ENCODE measurements at regions not wholly inside any gene's neighbourhood (a gene's known extent, or its start where the extent isn't known, plus 50 kb on each side); places are given as distances from the start of the nearest gene placed in this dataset.
"Not testable (repeated sequence)": the region's sequence is repeated elsewhere in the genome, so short reads cannot be mapped to it uniquely, and the experiment has no call there.

DNA sequence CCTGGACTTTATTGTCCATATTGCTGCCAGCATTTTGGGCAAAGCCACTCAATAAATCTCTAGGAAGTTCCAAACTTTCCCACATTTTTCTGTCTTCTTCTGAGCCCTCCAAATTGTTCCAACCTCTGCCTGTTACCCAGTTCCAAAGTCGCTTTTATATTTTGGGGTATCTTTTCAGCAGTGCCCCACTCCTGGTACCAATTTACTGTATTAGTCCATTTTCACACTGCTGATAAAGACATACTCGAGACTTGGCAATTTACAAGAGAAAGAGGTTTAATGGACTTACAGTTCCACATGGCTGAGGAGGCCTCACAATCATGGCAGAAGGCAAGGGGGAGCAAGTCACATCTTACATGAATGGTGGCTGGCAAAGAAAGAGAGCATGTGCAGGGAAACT is 53.4 kb downstream of the AHSP start:
- not testable (repeated sequence) for DNase-seq

DNA sequence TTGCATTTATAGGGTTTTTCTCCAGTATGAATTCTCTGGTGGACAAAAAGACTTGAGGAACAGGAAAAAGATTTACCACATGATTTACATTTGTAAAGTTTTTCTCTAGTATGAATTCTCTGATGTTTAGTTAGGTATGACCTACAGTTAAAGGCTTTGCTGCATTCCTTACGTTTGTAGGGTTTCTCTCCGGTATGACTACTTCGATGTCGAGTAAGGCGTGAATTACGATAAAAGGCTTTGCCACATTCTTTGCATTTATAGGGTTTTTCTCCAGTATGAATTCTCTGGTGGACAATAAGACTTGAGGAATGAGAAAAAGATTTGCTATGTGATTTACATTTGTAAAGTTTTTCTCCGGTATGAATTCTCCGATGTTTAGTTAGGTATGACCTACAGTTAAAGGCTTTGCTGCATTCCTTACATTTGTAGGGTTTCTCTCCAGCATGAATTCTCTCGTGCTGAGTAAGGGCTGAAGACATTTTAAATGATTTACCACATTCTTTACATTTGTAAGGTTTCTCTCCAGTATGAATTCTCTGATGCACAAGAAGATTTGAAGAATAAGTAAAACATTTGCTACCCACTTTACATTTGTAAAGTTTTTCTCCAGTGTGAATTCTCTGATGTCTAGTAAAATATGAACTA is 74.2 kb downstream of the AHSP start:
- not testable (repeated sequence) for DNase-seq

DNA sequence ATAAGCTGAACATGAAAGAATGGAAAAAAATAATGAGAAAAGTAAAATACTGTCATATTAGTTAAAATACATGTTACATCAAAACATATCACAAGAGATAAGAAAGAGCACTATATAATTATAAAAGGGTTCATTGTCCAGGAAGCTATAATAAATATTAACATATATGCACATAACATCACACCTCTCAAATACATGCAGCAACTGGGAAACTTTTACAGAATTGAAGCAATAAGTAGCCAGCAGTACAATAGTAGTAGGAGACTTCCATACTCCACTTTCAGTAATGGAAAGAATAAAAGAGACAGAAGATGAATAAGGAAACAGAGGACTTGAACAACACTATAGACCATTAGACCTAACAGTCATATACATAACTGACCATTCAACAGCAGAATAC is 90.4 kb downstream of the AHSP start:
- DNase-seq: no peak

DNA sequence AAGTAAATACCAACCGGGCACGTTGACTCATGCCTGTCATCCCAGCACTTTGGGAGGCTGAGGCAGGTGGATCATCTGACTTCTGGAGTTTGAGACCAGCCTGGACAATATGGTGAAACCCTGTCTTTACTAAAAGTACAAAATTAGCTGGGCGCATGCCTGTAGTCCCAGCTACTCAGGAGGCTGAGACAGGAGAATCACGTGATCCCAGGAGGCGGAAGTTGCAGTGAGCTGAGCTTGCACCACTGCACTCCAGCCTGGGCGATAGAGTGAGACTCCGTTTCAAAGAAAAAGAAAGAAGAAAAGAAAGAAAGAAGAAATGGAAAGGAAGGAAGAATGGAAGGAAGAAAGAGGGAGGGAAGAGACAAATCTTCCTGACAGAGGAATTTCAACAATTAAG is 108.7 kb downstream of the AHSP start:
- DNase-seq: no peak

DNA sequence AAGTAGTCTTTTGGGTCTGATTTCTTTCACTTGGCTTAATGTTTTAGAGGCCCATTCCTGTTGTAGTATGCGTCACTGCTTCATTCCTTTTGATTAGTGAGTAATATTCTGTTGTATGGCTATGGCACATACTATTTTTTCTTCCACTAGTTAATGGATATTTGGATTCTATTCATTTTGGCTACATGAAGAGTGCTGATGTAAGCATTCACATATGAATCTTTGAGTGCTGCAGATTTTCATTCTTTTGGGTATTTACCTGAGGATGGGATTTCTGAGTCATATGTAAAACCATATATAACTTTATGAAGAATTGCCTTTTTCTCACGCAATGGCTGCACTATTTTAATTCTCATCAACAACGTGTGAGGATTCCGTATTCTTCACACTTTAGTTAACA is 113.6 kb downstream of the AHSP start:
- no peak for DNase-seq

DNA sequence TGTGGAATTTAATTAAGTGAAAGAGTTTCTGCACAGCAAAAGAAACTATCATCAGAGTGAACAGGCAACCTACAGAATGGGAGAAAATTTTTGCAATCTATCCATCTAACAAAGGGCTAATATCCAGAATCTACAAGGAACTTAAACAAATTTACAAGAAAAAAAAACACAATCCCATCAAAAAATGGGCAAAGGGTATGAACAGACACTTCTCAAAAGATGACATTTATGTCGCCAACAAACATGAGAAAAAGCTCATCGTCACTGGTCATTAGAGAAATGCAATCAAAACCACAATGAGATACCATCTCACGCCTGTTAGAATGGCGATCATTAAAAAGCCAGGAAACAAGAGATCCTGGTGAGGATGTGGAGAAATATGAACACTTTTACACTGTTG is 128.0 kb downstream of the AHSP start:
- DNase-seq: not testable (repeated sequence)

DNA sequence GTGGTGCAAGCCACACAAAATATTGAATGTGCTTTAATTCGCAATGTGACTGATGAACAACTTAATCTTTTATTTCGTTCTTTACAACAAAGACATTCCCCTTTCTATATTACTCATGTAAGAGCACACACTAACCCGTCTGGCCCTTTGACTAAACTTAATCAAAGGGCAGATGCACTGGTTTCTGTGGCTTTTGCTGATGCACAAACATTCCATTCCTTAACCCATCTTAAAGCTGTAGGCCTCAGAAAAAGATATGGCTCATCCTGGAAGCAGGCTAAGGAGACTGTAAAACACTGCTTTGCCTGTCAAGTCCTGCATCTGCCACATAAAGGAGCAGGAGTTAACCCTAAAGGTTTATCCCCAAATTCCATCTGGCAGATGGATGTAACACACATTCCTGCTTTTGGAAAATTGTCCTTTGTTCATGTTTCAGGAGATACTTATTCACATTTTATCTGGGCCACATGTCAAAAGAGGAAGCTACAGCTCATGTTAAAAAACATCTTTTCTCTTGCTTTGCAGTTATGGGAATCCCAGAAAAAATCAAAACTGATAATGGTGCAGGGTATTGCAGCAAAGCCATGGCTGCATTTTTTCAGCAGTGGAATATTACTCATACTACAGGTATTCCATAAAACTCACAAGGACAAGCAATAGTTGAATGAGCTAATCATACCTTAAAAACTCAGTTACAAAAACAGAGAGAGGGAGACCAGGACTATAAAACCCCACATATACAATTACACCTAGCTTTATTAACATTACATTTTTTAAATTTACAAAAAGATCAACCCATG is 137.2 kb downstream of the AHSP start:
- DNase-seq: no peak

DNA sequence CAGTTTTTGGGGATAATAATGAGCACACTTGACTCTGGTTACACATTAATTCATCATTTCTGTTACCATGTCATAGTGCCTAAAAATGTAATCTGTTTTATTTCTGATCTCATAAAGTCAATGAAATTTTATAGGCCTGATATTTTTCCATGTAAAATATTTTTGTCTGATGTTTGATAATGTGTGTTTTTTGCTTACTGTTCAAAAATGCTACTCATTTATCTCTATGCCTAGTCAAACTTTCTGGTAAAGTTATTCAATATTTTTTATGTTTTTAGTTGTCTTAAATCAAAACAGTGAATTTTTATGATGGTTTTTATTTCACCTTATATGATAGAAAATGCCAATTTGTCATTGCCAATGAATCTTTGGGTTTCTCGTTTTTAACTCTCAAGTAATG is 147.0 kb downstream of the AHSP start:
- DNase-seq: no peak

DNA sequence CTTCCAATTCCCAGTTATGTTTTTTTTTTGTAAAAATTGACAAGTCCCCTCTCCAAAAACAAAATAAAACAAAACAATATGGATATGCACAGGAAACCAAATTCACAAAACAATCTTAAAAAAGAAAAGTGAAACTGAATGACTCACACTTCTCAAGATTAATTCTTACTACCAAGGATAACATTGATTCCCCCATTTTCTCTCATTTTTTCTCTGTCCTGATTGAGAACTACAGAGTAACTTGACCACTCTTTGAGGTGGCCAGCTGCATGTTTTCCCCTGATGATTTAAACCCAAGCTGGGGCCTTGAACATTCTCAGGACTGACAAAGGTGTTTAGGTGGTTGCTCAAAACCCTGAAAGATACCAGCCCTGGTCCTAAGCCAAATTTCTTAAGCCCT is 149.0 kb downstream of the AHSP start:
- DNase-seq: no peak

DNA sequence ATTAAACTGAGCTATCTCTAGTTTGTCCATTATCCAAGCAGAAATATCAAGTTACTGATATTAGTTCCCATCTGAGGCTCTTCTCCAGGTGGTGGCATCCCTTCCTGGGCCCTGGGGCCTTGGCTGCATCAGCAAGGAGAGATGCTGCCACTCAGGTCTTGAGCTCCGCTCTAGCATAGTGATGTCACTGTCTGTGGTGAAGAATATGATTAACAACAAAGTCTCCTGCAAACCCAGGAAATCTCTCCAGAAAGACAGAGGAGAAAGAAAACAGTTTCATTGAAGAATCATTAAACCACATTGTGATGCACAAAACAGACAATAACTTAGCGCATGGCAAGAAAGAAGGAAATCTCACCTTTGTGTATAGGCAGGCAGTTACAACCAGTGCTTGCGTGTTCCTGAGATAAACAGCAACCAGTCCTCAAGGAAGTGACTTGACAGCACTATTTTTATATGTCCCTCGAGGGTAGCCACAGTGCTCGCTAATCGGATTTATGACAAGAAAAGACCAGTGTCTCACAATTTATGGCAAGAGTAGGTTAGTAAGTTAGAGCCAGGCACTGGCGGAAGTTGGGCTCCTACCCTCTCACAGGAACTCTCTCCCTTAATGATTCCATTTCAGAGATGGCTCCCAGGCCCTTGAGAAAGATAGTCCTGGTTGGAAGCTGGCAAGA is 151.1 kb downstream of the AHSP start:
- no peak for DNase-seq

DNA sequence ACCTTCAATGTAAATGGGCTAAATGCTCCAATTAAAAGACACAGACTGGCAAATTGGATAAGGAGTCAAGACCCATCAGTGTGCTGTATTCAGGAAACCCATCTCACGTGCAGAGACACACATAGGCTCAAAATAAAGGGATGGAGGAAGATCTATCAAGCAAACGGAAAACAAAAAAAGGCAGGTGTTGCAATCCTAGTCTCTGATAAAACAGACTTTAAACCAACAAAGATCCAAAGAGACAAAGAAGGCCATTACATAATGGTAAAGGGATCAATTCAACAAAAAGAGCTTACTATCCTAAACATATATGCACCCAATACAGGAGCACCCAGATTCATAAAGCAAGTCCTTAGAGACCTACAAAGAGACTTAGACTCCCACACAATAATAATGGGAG is 161.6 kb downstream of the AHSP start:
- not testable (repeated sequence) for DNase-seq

DNA sequence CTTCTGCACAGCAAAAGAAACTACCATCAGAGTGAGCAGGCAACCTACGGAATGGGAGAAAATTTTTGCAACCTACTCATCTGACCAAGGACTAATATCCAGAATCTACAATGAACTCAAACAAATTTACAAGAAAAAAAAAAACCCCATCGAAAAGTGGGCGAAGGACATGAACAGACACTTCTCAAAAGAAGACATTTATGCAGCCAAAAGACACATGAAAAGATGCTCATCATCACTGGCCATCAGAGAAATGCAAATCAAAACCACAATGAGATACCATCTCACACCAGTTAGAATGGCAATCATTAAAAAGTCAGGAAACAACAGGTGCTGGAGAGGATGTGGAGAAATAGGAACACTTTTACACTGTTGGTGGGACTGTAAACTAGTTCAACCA is 164.6 kb downstream of the AHSP start:
- DNase-seq: not testable (repeated sequence)

DNA sequence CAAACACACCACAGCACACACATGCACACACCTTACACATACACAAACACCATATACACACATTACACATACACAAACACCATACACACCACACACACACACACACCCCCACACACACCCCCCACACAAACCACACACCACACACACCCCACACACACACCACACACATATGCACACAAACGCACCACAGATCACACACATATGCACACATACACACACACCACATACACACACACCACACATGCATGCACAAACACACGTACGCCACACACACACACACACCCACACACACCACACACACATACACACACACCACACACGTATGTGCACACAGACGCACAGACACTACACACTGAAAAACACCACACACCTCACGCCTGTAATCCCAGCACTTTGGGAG is 166.0 kb downstream of the AHSP start:
- no peak for DNase-seq

DNA sequence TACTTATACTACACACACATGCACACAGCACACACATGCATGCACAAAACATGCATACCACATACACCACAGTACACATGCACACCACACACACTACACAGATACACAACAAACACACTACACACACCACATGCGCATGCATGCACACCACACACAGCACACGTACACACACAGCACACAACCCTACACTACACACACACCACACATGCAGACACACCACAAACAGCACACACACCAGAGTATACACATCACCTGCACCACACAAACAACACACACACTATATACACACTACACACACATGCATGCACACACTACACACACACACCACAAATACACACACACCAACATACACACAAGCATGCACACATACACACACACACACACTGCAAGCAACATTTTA is 166.8 kb downstream of the AHSP start:
- no peak for DNase-seq

DNA sequence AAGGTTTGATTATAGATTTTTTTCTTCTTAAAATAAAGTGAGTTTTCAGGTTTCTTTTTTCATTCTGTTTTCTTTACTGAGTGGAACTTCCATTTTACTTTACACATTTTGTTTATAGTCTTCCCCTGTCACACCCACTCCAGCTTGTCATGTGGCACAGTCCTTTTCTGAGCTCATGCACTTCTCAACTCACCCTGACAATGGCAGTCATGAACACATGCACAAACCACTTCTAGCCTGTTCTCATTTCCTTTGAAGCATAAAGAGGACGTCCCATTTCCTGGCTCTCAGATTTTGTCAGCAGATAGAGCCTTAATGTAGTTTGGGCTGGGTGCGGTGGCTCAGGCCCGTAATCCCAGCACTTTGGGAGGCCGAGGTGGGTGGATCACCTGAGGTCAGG is 168.0 kb downstream of the AHSP start:
- no peak for DNase-seq

DNA sequence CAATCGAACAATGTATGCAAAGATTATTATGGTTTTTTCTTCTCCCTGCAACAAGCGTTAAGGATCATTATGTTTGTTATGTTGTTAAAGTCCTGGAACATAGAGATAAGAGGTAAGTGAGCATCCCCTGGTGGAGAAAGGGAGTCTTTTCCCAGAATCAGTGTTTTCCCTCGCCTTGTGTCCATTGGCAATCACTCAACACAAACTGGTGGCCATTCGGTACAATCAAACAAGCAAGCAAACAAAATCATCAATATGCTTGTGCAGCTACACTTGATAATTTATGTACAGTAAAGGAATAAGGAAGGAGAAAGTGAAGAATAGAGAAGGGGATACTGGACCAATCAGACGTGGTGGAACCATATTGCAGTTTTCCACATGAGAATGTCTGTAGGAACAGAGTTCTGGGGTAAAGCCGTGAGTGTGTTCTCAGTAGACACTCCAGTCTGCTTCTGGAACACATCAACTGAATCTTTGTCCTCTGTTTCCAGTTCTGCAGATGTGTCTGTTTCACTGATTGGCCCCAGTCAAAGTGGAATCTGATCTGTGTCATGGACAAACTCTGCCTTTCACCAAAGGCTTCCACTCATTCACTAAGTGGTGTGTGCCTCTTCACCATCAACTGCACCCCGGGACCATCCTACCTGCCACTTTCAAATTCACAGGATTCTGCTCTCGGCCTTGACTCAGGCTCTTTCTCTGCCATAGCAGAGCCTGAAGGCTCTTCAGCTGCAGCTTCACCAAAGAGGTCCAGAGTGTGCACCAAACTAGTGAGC is 169.5 kb downstream of the AHSP start:
- DNase-seq: peak; percentile 27

DNA sequence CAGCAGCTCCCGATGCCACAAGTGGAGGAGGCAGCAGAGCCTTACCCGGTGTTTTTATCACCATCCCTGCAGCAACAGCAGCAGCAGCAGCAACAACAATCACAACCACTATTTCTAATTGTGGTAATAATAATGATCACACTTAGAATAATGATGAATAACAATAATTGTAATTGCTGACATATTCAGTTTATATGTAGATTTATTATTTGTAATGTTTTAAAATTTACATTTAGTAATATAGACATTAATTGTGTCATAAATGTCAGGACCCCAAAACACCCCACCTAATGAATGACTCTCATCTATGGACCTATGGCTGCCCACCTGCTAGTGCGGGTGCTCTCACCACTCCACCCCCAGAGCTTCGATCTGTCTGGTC is 170.0 kb downstream of the AHSP start:
- DNase-seq: no peak

DNA sequence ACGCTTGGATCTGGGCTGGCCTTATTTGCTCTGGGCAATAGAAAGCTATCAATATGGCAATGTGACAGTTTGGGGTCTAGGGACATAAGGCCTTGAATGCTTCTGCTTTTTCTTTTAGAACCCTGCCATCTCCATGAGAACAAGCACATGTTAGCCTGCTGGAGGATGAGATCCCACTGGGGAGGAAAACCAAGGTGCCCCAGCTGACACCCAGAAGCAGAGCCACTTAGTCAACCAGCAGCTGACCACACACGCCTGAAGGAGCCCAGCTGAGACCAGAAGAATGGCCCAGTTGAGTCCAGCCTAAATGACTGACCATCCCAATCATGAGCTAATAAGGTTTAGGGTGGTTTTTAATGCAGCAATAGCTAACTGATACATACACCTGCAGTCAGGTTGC is 171.2 kb downstream of the AHSP start:
- no peak for DNase-seq

DNA sequence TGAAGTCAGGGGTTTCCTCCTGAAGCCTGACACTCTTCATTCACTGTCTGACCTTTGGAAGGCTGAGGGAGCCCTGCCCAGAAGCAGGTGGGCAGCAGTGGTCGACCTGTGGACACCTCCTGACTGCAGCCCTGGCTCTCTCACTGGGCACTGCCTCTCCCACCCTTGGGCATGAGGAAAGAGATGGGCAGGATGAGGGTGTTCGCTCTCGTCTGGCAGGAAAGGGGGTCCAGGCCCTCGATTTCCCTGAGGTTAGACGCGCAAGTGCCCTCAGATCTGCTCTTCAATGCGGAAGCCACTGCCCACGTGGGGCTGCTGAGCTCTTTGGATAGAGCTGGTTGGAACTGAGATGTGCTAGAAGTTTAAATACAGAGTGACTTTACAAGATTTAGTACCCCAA is 171.9 kb downstream of the AHSP start:
- no peak for DNase-seq

DNA sequence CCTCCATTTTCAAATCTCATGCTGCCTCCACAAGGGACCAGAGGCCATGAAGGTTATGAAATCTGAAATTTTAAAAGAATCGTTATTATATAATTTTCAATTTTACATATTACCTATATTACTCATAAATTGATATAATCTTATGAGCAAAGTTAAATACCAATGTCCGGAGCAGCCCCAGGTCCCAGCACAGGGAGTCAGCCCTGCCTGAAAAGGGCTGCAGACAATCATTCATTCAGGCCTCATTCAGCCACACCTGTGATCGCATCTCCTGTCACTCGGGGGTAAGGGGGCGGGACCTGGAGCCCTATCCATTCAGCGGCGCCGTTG is 172.5 kb downstream of the AHSP start:
- DNase-seq: no peak

DNA sequence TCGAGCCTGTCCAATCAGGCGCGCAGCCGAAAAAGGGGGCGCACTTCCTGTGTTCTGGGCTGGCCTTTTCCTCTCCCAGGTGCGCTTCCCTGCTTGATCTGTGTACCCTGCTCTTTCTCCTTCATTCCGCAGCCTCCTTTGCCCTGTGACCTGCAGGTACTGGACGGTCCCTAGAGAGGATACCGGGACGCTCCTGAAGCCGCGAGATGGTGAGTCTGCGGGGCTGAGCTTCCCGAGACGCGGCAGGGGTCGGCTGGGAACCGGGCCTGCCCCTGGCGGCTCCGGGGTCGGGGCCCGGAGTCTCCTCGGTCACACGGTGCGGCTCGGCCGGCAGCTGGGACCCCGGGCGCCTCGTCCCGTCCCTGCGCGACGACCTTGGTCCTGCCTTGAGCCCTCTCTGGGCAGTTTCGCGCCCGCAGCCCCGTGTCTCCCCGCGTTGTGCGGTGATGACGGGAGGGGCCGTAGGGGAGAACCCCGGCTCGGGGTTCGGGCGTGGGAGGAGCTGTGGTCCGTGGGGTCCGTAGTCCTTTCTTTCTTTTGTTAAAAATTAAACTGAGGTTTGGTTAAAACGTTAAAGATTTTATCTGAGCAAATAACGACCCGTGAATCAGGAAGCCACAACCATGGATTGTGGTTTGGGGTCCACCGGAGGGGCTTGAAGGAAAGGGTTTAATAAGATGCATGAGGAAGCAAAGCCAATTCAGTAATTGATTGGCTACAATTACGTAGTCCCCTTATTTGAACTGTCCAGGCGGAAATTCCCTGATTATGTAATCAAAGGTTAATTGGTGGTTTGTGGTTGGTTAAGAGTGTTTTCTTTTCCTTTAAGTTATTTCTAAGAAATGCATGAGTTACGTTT is 172.8 kb upstream of the ZNF267 start:
- peak; percentile 65 for DNase-seq

DNA sequence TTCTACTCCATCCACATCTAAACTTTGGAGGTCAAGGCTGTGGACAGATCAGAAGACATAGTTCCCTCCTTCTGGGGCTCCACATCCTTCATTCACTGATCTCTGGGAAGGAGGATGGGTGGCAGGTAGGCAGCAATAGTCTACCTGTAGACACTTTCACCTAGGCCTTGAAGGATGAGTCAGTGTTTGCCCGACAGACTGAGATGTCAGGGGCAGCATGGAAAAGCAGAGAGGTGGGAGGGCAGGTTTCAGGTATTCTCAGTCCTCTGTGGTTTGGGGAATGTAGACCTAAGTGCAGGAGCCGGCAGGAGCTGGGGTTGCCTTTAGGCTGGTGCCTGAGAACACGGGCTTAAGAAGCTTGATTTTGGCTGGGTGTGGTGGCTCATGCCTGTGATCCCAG is 171.9 kb upstream of the ZNF267 start:
- no peak for DNase-seq

DNA sequence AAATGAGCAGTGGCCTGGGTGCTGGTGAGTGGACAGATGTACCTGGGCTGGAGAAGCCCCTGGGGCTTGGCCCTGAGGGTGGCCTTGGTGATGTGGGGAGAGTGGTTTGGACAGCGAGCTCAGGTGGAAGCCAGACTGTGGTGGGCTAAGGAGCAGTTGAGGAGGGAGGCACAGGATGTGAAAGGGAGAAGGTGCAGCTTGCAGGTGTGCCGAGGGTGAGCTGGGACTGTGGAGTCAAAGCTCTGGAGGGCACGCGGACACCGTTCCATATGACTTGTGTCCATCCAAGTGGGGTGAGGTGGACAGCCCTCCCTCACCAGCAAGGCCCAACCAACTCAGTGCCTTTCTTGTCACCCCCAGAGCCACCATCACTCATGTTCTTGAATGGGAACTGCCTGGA is 170.8 kb upstream of the ZNF267 start:
- DNase-seq: no peak
